B cell (primary cell): ENCODE measurements at regions not wholly inside any gene's neighbourhood (a gene's known extent, or its start where the extent isn't known, plus 50 kb on each side); places are given as distances from the start of the nearest gene placed in this dataset.

Experiments used
- ATAC-seq: fragments of 200-7000 bp; cut with Tn5 transposase; one replicate; pipeline ENCODE4 v1.10.0; 2021; ENCODE audit warnings: low read depth, mild to moderate bottlenecking, moderate number of reproducible peaks, moderate library complexity
- CTCF ChIA-PET: fragments of 350-600 bp; sonication (Branson Sonifier 250); formaldehyde crosslinking; loops from one replicate; lab custom pipeline; 2021; ENCODE audit warnings: antibody characterized with exemption, inconsistent platforms; lab: Charles Lee
- POLR2A ChIA-PET: fragments of 350-600 bp; sonication (Branson Sonifier 250); formaldehyde crosslinking; loops from one replicate; lab custom pipeline; 2021; ENCODE audit warnings: antibody characterized with exemption; lab: Charles Lee
- DNase-seq: peaks from one replicate; pipeline ENCODE4 v3.0.0; 2013
- H2AFZ ChIP-seq: 2 replicates; pipeline ENCODE4 v1.6.1; 2012; ENCODE audit warnings: mild to moderate bottlenecking, low read depth, low read length; ENCODE audit not compliant: insufficient read depth, poor library complexity, severe bottlenecking
- H3K27ac ChIP-seq, 2 donors: 1 replicate in 1 of 2; 2 replicates in 1 of 2; pipeline ENCODE4 v1.5.1; 2012 to 2013; ENCODE audit warnings: low read length in 2 of 2, mild to moderate bottlenecking in 2 of 2, moderate library complexity in 1 of 2
- H3K27me3 ChIP-seq, 4 experiments: fragments of 200-600 bp in 1 of 4; sonication (generic) in 1 of 4; replicated peaks in 1 of 4; 1 replicate in 2 of 4; 2 replicates in 2 of 4; pipeline versions ENCODE4 v1.6.1 to v1.7.0; 2013 to 2016; ENCODE audit warnings: low read length in 3 of 4, mild to moderate bottlenecking in 2 of 4, mixed read lengths in 1 of 4, moderate library complexity in 1 of 4; ENCODE audit not compliant: insufficient read depth in 4 of 4, control insufficient read depth in 3 of 4; ENCODE audit errors: control extremely low read depth in 1 of 4
- H3K36me3 ChIP-seq, 2 experiments: replicated peaks in 1 of 2; 1 replicate in 1 of 2; 2 replicates in 1 of 2; pipeline versions ENCODE4 v1.6.1 to v1.7.1; 2013; ENCODE audit warnings: low read length in 1 of 2; ENCODE audit not compliant: insufficient read depth in 2 of 2, control insufficient read depth in 1 of 2; ENCODE audit errors: control extremely low read depth in 1 of 2, extremely low read depth in 1 of 2
- H3K4me1 ChIP-seq, 2 donors: fragments of 200-600 bp in 1 of 2; sonication (generic) in 1 of 2; 1 replicate in 1 of 2; 2 replicates in 1 of 2; pipeline versions ENCODE4 v1.5.1 to v1.6.1; 2013 to 2017; ENCODE audit warnings: low read length in 2 of 2; ENCODE audit not compliant: control insufficient read depth in 2 of 2, insufficient read depth in 2 of 2
- H3K4me2 ChIP-seq: replicated peaks from 2 replicates; pipeline ENCODE3; 2012; ENCODE audit warnings: mild to moderate bottlenecking, low read depth, low read length; ENCODE audit not compliant: poor library complexity, severe bottlenecking
- H3K4me3 ChIP-seq, 5 experiments: fragments of 200-600 bp in 1 of 5; sonication (generic) in 1 of 5; 1 replicate in 3 of 5; 2 replicates in 2 of 5; pipeline versions ENCODE4 v1.5.1 to v1.7.0; 2011 to 2016; ENCODE audit warnings: low read length in 4 of 5, mild to moderate bottlenecking in 4 of 5, low read depth in 2 of 5, control low read depth in 1 of 5, moderate library complexity in 1 of 5; ENCODE audit not compliant: insufficient read depth in 1 of 5; ENCODE audit errors: control extremely low read depth in 1 of 5, extremely low read depth in 1 of 5
- H3K79me2 ChIP-seq: fragments of 200-600 bp; sonication (generic); one replicate; pipeline ENCODE4 v1.6.0; 2016; ENCODE audit warnings: low read length; ENCODE audit not compliant: control insufficient read depth, insufficient read depth
- H3K9ac ChIP-seq: fragments of 200-600 bp; sonication (generic); 2 replicates; pipeline ENCODE4 v1.6.1; 2017; ENCODE audit warnings: mild to moderate bottlenecking, low read length, moderate library complexity
- H3K9me3 ChIP-seq, 3 donors: one replicate each; pipeline versions ENCODE4 v1.6.1 to v1.7.1; 2013; ENCODE audit warnings: low read length in 2 of 3; ENCODE audit not compliant: control insufficient read depth in 2 of 3, insufficient read depth in 1 of 3; ENCODE audit errors: control extremely low read depth in 1 of 3
- H4K20me1 ChIP-seq: 2 replicates; pipeline ENCODE4 v1.6.0; 2012; ENCODE audit warnings: mild to moderate bottlenecking, low read length; ENCODE audit not compliant: insufficient read depth, control insufficient read depth, poor library complexity, severe bottlenecking
- H3K27ac Mint-ChIP-seq: one replicate; pipeline ENCODE4 v1.8.0; 2021; ENCODE audit warnings: mixed read lengths
- H3K27me3 Mint-ChIP-seq: one replicate; pipeline ENCODE4 v1.8.0; 2021; ENCODE audit warnings: mixed read lengths
- H3K4me1 Mint-ChIP-seq: one replicate; pipeline ENCODE4 v1.8.0; 2021; ENCODE audit warnings: mixed read lengths
- H3K4me3 Mint-ChIP-seq: one replicate; pipeline ENCODE4 v1.8.0; 2021; ENCODE audit warnings: mixed read lengths
- H3K9me3 Mint-ChIP-seq: one replicate; pipeline ENCODE4 v1.8.0; 2022; ENCODE audit warnings: mixed read lengths; ENCODE audit not compliant: insufficient read depth
- EZH2 ChIP-seq: IDR thresholded peaks from 2 replicates; pipeline ENCODE4 v1.6.1; 2012; ENCODE audit warnings: borderline replicate concordance, low read depth, mild to moderate bottlenecking, moderate library complexity, low read length; ENCODE audit not compliant: insufficient read depth, poor library complexity, severe bottlenecking
- WGBS: methylation state at CpG from one replicate; pipeline ENCODE4 v1.1.5; 2013; ENCODE audit warnings: missing lambda C conversion rate; ENCODE audit not compliant: insufficient coverage; 5-methylcytosine and 5-hydroxymethylcytosine counted together
- intact Hi-C: fragments of 100-400 bp; cut with micrococcal nuclease; formaldehyde crosslinking; loops from one replicate; pipeline ENCODE4 v1.10.0; 2022
- TF ChIP-seq, protein P1 (sequence below): fragments of 200-600 bp; IDR thresholded peaks from one replicate; pipeline ENCODE4 v1.8.0; 2022; ENCODE audit warnings: antibody characterized with exemption, mild to moderate bottlenecking

GRCh38 chr3:9302425-9303181, 53.2 kb upstream of the SRGAP3 start:
- Histone ChIP-seq H3K4me3 (peak overlapping the region in 1 of 5 experiments; percentile 12), H3K9ac (no peak overlapping the region), H2AFZ (peak overlapping the region; percentile 69), H3K9me3 (peaks cover 0 to 5% (median 0%) of the 10 kb centered on the region in 3 donors), H3K27me3 (peaks cover 0 to 10% (median 5%) of the 10 kb centered on the region in 4 experiments), H3K4me2 (peak overlapping the region; percentile 61), H4K20me1 (no peaks in the 10 kb centered on the region), H3K27ac (no peak overlapping the region), H3K4me1 (peaks cover 5 to 7% of the 10 kb centered on the region in 2 donors), H3K79me2 (no peaks in the 10 kb centered on the region), H3K36me3 (no peaks in the 10 kb centered on the region)
- ChIA-PET CTCF (interaction anchor here (0.6 to 7.8 kb wide), 14 partner anchors 10 to 533 kb away, joined by 3 to 156 read pairs (median 4); partner anchors contain the start of gene OXTR), POLR2A (no interaction called here)
- ATAC-seq (peak; percentile 94), DNase-seq (peak; percentile 83)
- 7% methylated on average over 17 of the region's 24 CpGs for WGBS
- H3K9me3 Mint-ChIP-seq = peaks cover 2% of the 10 kb centered on the region
- H3K27ac Mint-ChIP-seq = no peak overlapping the region
- H3K4me3 Mint-ChIP-seq = peak overlapping the region; percentile 40
- H3K27me3 Mint-ChIP-seq = peaks cover 22% of the 10 kb centered on the region
- TF ChIP-seq EZH2 = no peak
- TF ChIP-seq, protein P1, sequence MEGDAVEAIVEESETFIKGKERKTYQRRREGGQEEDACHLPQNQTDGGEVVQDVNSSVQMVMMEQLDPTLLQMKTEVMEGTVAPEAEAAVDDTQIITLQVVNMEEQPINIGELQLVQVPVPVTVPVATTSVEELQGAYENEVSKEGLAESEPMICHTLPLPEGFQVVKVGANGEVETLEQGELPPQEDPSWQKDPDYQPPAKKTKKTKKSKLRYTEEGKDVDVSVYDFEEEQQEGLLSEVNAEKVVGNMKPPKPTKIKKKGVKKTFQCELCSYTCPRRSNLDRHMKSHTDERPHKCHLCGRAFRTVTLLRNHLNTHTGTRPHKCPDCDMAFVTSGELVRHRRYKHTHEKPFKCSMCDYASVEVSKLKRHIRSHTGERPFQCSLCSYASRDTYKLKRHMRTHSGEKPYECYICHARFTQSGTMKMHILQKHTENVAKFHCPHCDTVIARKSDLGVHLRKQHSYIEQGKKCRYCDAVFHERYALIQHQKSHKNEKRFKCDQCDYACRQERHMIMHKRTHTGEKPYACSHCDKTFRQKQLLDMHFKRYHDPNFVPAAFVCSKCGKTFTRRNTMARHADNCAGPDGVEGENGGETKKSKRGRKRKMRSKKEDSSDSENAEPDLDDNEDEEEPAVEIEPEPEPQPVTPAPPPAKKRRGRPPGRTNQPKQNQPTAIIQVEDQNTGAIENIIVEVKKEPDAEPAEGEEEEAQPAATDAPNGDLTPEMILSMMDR = peak; percentile 83
- peaks cover 7% of the 10 kb centered on the region for H3K4me1 Mint-ChIP-seq
- intact Hi-C loops = loop anchor here (2.0 to 10.0 kb wide), 3 partner anchors 54 to 538 kb away; partner anchors contain the start of genes OXTR and SRGAP3
